GM10266 (cell line): ENCODE measurements at regions not wholly inside any gene's neighbourhood (a gene's known extent, or its start where the extent isn't known, plus 50 kb on each side); places are given as distances from the start of the nearest gene placed in this dataset.
"Not testable (repeated sequence)": the region's sequence is repeated elsewhere in the genome, so short reads cannot be mapped to it uniquely, and the experiment has no call there.

Experiments used
- DNase-seq: peaks from one replicate; pipeline ENCODE4 v3.0.0; 2012; ENCODE audit errors: extremely low spot score
- TF ChIP-seq, protein P1 (sequence below): IDR thresholded peaks from 2 replicates; pipeline ENCODE4 v1.5.1; 2012; ENCODE audit warnings: mild to moderate bottlenecking, low read depth; ENCODE audit not compliant: control insufficient read depth, insufficient read depth; ENCODE audit errors: missing control alignments

DNA sequence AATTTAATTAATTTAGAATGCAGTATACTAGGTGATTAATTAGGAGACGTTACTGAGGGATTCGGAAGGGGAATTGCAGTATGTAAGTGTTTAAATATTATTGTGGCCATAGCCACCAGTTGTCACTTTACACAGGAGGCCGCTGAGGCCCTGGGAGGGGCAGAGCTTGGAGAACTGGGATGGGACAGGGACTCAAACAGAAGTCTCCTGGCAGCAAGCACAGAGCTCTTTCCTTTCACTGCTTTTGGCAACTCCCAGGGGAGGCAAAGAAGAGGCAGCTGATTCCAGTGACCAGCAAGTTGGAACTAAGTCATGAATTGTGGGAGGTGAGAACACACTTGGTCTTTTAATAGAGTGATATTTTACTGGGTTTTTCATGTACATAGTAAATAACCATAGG is 248.6 kb downstream of the RPLP1 start:
- no peak for DNase-seq
- TF ChIP-seq, protein P1, sequence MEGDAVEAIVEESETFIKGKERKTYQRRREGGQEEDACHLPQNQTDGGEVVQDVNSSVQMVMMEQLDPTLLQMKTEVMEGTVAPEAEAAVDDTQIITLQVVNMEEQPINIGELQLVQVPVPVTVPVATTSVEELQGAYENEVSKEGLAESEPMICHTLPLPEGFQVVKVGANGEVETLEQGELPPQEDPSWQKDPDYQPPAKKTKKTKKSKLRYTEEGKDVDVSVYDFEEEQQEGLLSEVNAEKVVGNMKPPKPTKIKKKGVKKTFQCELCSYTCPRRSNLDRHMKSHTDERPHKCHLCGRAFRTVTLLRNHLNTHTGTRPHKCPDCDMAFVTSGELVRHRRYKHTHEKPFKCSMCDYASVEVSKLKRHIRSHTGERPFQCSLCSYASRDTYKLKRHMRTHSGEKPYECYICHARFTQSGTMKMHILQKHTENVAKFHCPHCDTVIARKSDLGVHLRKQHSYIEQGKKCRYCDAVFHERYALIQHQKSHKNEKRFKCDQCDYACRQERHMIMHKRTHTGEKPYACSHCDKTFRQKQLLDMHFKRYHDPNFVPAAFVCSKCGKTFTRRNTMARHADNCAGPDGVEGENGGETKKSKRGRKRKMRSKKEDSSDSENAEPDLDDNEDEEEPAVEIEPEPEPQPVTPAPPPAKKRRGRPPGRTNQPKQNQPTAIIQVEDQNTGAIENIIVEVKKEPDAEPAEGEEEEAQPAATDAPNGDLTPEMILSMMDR: no peak

DNA sequence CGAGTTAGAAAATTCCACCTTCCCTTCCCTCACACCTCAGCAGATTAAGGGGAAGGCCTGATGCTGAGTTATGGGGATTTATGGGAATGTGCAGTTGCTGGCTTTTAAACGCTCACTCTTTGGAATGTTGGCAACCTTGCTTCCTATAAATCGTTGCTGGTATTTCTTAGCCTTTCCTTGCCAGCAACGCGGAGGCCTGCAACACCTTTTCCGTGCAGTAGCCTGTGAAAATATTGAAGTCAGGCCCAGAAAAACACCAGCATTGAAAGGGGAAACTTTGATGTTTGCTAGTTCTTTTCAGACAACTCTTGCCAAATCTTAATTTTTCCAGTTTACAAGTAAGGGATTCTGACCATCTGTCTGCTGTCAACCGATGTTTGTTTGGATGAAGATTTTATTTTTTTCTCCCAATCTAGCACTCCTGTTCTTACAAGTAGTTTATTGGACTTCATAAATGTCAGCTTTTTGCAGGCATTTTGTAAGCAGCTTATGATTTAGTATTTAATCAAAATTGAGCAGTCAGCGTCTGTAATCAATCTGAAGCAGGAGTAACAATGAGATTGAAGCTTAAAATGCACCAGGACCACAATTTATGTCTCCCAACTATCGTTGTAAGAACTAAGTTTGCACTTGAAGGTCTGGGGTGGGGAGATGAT is 251.0 kb downstream of the RPLP1 start:
- DNase-seq: no peak
- TF ChIP-seq, protein P1: no peak

DNA sequence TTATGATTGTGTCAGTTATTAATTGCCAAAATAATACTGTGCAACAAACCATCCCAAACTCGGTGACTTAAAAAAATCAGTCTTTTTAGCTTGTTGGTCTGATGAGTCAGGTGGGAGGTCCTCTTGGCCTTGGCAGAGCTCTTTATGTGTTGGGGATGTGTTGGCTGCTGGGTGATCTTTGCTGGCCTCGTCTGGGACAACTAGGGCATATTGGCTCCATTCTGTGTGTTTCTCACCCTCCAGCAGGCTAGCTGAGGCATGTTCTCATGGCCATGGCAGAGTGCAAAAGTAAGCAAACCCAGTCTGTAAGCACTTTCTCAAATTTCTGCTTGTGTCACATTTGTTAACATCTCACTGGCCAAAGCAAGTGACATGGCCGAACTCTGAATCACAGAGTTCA is 251.6 kb downstream of the RPLP1 start:
- no peak for DNase-seq

DNA sequence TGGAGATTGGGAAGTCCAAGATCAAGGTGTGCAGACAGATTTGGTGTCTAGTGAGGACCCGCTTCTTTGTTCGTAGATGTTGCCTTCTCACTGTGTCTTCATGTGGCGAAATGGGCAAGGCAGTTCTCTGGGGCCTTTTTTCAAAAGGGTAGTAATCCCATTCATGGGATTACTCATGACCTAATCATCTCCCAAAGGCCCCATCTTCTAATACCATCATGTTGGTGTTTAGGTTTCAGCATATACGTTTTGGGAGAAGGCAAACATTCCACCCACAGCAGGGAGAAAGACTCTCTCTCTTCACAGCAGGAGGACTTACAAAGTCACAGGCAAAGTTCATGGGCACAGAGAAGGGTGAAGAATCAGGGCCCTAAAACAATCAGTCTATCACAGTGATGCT is 252.1 kb downstream of the RPLP1 start:
- TF ChIP-seq, protein P1: no peak
- DNase-seq: no peak

More for the DNA sequence above, 251.6 kb downstream of the RPLP1 start:
- TF ChIP-seq, protein P1: no peak

DNA sequence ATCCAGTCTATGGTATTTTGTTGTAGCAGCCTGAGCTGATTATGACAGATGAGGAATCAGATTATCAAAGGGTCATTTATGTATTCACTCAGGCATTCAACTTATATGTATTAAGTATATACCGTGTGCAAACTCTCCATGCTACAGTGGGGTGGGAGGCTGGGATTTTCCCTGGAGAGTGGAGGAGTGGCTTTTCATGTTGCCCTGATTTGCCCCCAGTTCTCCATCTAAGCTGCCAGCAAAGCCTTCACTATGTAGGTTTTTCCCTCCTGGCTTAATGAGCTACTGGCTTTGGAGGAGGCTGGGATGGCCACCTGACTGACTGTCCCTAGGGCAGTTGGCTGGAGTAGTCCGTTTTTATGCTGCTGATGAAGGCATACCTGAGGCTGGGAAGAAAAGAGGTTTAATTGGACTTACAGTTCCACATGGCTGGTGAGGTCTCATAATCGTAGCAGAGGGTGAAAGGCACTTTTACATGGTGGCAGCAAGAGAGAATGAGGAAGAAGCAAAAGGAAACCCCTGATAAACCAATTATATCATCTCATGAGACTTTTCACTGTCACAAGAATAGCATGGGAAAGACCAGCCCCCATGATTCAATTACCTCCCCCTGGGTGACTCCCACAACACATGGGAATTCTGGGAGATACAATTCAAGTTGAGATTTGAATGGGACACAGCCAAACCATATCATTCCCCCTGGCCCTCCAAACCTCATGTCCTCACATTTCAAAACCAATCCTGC is 253.9 kb downstream of the RPLP1 start:
- DNase-seq: no peak
- TF ChIP-seq, protein P1: no peak

DNA sequence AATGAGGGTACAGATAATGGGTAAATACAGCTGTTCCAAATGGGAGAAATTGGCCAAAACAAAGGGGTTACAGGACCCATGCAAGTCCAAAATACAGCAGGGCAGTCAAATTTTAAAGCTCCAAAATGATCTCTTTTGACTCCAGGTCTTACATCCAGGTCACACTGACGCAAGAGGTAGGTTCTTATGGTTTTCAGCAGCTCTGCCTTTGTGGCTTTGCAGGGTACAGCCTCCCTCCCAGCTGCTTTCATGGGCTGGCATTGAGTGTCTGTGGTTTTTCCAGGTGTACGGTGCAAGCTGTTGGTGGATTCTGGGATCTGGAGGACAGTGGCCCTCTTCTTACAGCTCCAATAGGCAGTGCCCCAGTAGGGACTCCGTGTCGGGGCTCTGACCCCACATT is 254.6 kb downstream of the RPLP1 start:
- DNase-seq: not testable (repeated sequence)

DNA sequence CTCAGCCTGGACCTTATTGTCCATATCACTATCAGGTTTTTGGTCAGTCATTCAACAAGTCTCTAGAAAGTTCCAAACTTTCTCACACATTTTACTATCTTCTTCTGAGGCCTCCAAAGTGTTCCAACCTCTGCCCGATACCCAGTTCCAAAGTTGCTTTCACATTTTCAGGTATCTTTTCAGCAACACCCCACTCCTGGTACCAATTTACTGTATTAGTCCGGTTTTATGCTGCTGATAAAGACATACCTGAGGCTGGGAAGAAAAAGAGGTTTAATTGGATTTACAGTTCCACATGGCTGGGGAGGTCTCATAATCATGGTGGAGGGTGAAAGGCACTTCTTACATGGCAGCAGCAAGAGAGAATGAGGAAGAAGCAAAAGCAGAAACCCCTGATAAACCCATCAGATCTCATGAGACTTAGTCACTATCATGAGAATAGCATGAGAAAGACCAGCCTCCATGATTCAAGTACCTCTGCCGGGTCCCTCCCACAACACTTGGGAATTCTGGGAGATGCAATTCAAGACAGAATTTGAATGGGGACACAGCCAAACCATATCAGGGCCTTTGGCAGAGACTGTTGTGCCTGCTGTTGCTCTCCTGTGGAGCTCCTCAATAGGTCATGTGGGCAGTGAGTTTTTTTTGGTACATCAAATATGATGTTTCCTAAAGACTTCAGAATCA is 256.0 kb downstream of the RPLP1 start:
- DNase-seq: not testable (repeated sequence)

DNA sequence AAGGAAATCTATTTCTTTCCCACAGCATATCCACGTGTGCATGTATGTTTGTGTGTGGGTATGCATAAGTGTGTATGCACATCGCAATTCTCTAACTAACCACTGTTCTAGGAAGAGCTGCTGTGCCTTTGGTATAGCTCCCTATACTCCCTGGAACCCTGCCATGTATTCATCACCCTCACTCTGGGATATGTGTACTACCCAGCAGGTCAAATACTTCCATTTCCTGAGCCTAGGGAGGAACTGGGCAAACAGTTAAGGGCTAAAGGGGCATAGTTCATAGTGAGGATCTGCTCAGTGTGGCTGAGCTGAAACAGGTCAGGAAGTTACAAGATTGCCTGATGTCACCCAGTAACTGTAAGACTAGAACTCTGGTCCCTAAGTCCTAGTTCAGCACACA is 260.4 kb downstream of the RPLP1 start:
- TF ChIP-seq, protein P1: no peak
- DNase-seq: no peak
